ENCODE measurements at regions not wholly inside any gene's neighbourhood (a gene's known extent, or its start where the extent isn't known, plus 50 kb on each side); places are given as distances from the start of the nearest gene placed in this dataset.

GRCh38 chr1:5423109-5423508, 569.1 kb downstream of the NPHP4 start:
- Mint-ChIP-seq H3K4me3 (no peak overlapping the region), H3K36me3 (ENCODE audit: low read depth) (no peaks in the 10 kb centered on the region), H3K4me1 (no peaks in the 10 kb centered on the region), H3K9me3 (no peaks in the 10 kb centered on the region), H3K27ac (no peak overlapping the region), H3K27me3 (peaks cover 26% of the 10 kb centered on the region)
- ChIA-PET POLR2A (no interaction called here), CTCF (no interaction called here)
- no peak for TF ChIP-seq CTCF (IDR thresholded peaks at IDR 0.05)
- intact Hi-C loops (cut with micrococcal nuclease) = no loop called here
- no peak for ATAC-seq (ENCODE audit: low read depth)
- no peak for DNase-seq

- no peak overlapping the region for H3K4me3 Mint-ChIP-seq
- DNase-seq (no peak), ATAC-seq (ENCODE audit: low read depth) (no peak)
- POLR2A ChIA-PET = no interaction called here
- no peak overlapping the region for H3K27ac Mint-ChIP-seq
- no peaks in the 10 kb centered on the region for H3K9me3 Mint-ChIP-seq
- intact Hi-C loops (cut with micrococcal nuclease) = no loop called here
- no peaks in the 10 kb centered on the region for H3K36me3 Mint-ChIP-seq (ENCODE audit: low read depth)
- no peaks in the 10 kb centered on the region for H3K4me1 Mint-ChIP-seq
- CTCF ChIA-PET = no interaction called here
- TF ChIP-seq CTCF (IDR thresholded peaks at IDR 0.05) = no peak
- peaks cover 9% of the 10 kb centered on the region for H3K27me3 Mint-ChIP-seq
Measured at GRCh38 chr1:5419501-5419900, 572.7 kb downstream of the NPHP4 start.

GRCh38 chr1:5416518-5416917, 575.7 kb downstream of the NPHP4 start:
- Mint-ChIP-seq H3K36me3 (ENCODE audit: low read depth) (no peaks in the 10 kb centered on the region), H3K27me3 (no peaks in the 10 kb centered on the region), H3K27ac (no peak overlapping the region), H3K9me3 (no peaks in the 10 kb centered on the region), H3K4me3 (no peak overlapping the region), H3K4me1 (no peaks in the 10 kb centered on the region)
- no peak for DNase-seq
- intact Hi-C loops (cut with micrococcal nuclease) = no loop called here
- TF ChIP-seq CTCF (IDR thresholded peaks at IDR 0.05) = no peak
- ATAC-seq (ENCODE audit: low read depth) = no peak
- CTCF ChIA-PET = no interaction called here
- POLR2A ChIA-PET = no interaction called here

GRCh38 chr1:5415606-5416005, 576.6 kb downstream of the NPHP4 start:
- ChIA-PET POLR2A (no interaction called here), CTCF (no interaction called here)
- Mint-ChIP-seq H3K9me3 (no peaks in the 10 kb centered on the region), H3K27me3 (no peaks in the 10 kb centered on the region), H3K36me3 (ENCODE audit: low read depth) (no peaks in the 10 kb centered on the region), H3K27ac (no peak overlapping the region), H3K4me3 (no peak overlapping the region), H3K4me1 (no peaks in the 10 kb centered on the region)
- TF ChIP-seq CTCF (IDR thresholded peaks at IDR 0.05) = no peak
- intact Hi-C loops (cut with micrococcal nuclease) = no loop called here
- ATAC-seq (ENCODE audit: low read depth) (no peak), DNase-seq (no peak)

- intact Hi-C loops (cut with micrococcal nuclease) = no loop called here
- no peak for TF ChIP-seq CTCF (IDR thresholded peaks at IDR 0.05)
- ChIA-PET CTCF (no interaction called here), POLR2A (no interaction called here)
- Mint-ChIP-seq H3K4me1 (no peaks in the 10 kb centered on the region), H3K9me3 (peaks cover 3% of the 10 kb centered on the region), H3K27me3 (no peaks in the 10 kb centered on the region), H3K4me3 (no peak overlapping the region), H3K27ac (no peak overlapping the region), H3K36me3 (ENCODE audit: low read depth) (no peaks in the 10 kb centered on the region)
- ATAC-seq (ENCODE audit: low read depth) = no peak
- no peak for DNase-seq
Measured at GRCh38 chr1:5410652-5411051, 581.6 kb downstream of the NPHP4 start.

Measured in activated B cell treated with CpG ODN at 0.5 μM for 24 hours (primary cell).